Liver (tissue), 8 donors: ENCODE measurements at regions not wholly inside any gene's neighbourhood (a gene's known extent, or its start where the extent isn't known, plus 50 kb on each side); places are given as distances from the start of the nearest gene placed in this dataset.

ENCODE experiments used
- DNase-seq: peaks from one replicate; pipeline ENCODE4 v3.0.0-alpha.2; 2017; ENCODE audit warnings: low spot score
- H3K27ac ChIP-seq, 2 donors: one replicate each; pipeline ENCODE4 v1.7.0; 2013; ENCODE audit warnings: inconsistent platforms in 2 of 2, low read length in 2 of 2, control low read depth in 1 of 2, low read depth in 1 of 2, mild to moderate bottlenecking in 1 of 2
- H3K27me3 ChIP-seq, 4 donors: one replicate each; pipeline versions ENCODE4 v1.6.1 to v1.7.0; 2013; ENCODE audit warnings: low read length in 3 of 4, inconsistent platforms in 1 of 4, mild to moderate bottlenecking in 1 of 4, moderate library complexity in 1 of 4; ENCODE audit not compliant: control insufficient read depth in 4 of 4, insufficient read depth in 4 of 4
- H3K36me3 ChIP-seq, 4 donors: one replicate each; pipeline versions ENCODE4 v1.6.1 to v1.7.0; 2013; ENCODE audit warnings: low read length in 3 of 4, mild to moderate bottlenecking in 3 of 4, low read depth in 1 of 4, moderate library complexity in 1 of 4; ENCODE audit not compliant: control insufficient read depth in 4 of 4, insufficient read depth in 3 of 4
- H3K4me1 ChIP-seq, 4 donors: one replicate each; pipeline versions ENCODE4 v1.6.1 to v1.7.0; 2013; ENCODE audit warnings: low read length in 3 of 4, mild to moderate bottlenecking in 3 of 4, moderate library complexity in 1 of 4; ENCODE audit not compliant: control insufficient read depth in 4 of 4, insufficient read depth in 4 of 4
- H3K4me3 ChIP-seq, 3 donors: one replicate each; pipeline versions ENCODE4 v1.6.1 to v1.7.0; 2013; ENCODE audit warnings: low read length in 3 of 3, control low read depth in 1 of 3, low read depth in 1 of 3, mild to moderate bottlenecking in 1 of 3
- H3K9ac ChIP-seq, 2 donors: one replicate each; pipeline ENCODE4 v1.7.0; 2013; ENCODE audit warnings: low read length in 2 of 2, mild to moderate bottlenecking in 2 of 2, moderate library complexity in 2 of 2, control low read depth in 1 of 2, low read depth in 1 of 2
- H3K9me3 ChIP-seq, 4 donors: one replicate each; pipeline versions ENCODE4 v1.6.1 to v1.7.0; 2013; ENCODE audit warnings: low read length in 3 of 4; ENCODE audit not compliant: control insufficient read depth in 4 of 4
- ATF3 ChIP-seq: IDR thresholded peaks from 2 replicates; pipeline ENCODE4 v1.6.1; 2016; ENCODE audit warnings: antibody characterized with exemption
- CTCF ChIP-seq: fragments of 150-350 bp; IDR thresholded peaks from 2 replicates; pipeline ENCODE4 v1.5.1; 2017; ENCODE audit warnings: improper control_type of control experiment, low read depth, low read length; ENCODE audit not compliant: missing input control
- EGR1 ChIP-seq, 2 donors: IDR thresholded peaks; 2 replicates each; pipeline ENCODE4 v1.6.1; 2016 to 2018; ENCODE audit warnings: antibody characterized with exemption in 2 of 2, low read depth in 2 of 2
- FOXA1 ChIP-seq: IDR thresholded peaks from 2 replicates; pipeline ENCODE4 v1.6.1; 2016; ENCODE audit warnings: antibody characterized with exemption
- FOXA2 ChIP-seq: IDR thresholded peaks from 2 replicates; pipeline ENCODE4 v1.6.1; 2016; ENCODE audit warnings: antibody characterized with exemption
- GABPA ChIP-seq, 2 donors: IDR thresholded peaks in 1 of 2; conservative IDR thresholded peaks in 1 of 2; 2 replicates each; pipeline ENCODE4 v1.6.1; 2016; ENCODE audit warnings: antibody characterized with exemption in 2 of 2, mild to moderate bottlenecking in 1 of 2, moderate library complexity in 1 of 2
- HNF4A ChIP-seq, 2 donors: conservative IDR thresholded peaks; 2 replicates each; pipeline ENCODE4 v1.6.1; 2016; ENCODE audit warnings: antibody characterized with exemption in 2 of 2, mild to moderate bottlenecking in 2 of 2
- HNF4G ChIP-seq: IDR thresholded peaks from 2 replicates; pipeline ENCODE4 v1.6.1; 2016; ENCODE audit warnings: antibody characterized with exemption
- JUND ChIP-seq, 2 donors: IDR thresholded peaks; 2 replicates each; pipeline ENCODE4 v1.6.1; 2016; ENCODE audit warnings: antibody characterized with exemption in 2 of 2
- MAX ChIP-seq: IDR thresholded peaks from 2 replicates; pipeline ENCODE4 v1.6.1; 2016; ENCODE audit warnings: antibody characterized with exemption
- NR2F2 ChIP-seq: IDR thresholded peaks from 2 replicates; pipeline ENCODE4 v1.6.1; 2016; ENCODE audit warnings: antibody characterized with exemption
- RAD21 ChIP-seq, 2 donors: IDR thresholded peaks; 2 replicates each; pipeline ENCODE4 v1.6.1; 2016; ENCODE audit warnings: antibody characterized with exemption in 2 of 2, mild to moderate bottlenecking in 2 of 2
- REST ChIP-seq: IDR thresholded peaks from 2 replicates; pipeline ENCODE4 v1.6.1; 2016; ENCODE audit warnings: antibody characterized with exemption, mild to moderate bottlenecking
- RXRA ChIP-seq, 2 donors: IDR thresholded peaks; 2 replicates each; pipeline ENCODE4 v1.6.1; 2017 to 2018; ENCODE audit warnings: antibody characterized with exemption in 2 of 2, mild to moderate bottlenecking in 1 of 2
- SP1 ChIP-seq: IDR thresholded peaks from 2 replicates; pipeline ENCODE4 v1.6.1; 2018; ENCODE audit warnings: antibody characterized with exemption, mild to moderate bottlenecking
- YY1 ChIP-seq: IDR thresholded peaks from 2 replicates; pipeline ENCODE4 v1.6.1; 2016; ENCODE audit warnings: antibody characterized with exemption, mild to moderate bottlenecking
- ZBTB33 ChIP-seq: IDR thresholded peaks from 2 replicates; pipeline ENCODE4 v1.6.1; 2016; ENCODE audit warnings: antibody characterized with exemption
- WGBS: extraction: QIAGEN DNeasy Blood & Tissue Kit; methylation state at CpG from one replicate; pipeline ENCODE4 v1.1.7; 2013; 5-methylcytosine and 5-hydroxymethylcytosine counted together
- donor health status: healthy.
- donor health status: healthy.
- donor health status: healthy.
- donor health status: healthy.
- donor health status: healthy.

- Histone ChIP-seq H3K9me3 (no peaks in the 10 kb centered on the region), H3K27me3 (no peaks in the 10 kb centered on the region), H3K9ac (no peak overlapping the region), H3K4me1 (no peaks in the 10 kb centered on the region), H3K27ac (no peak overlapping the region), H3K4me3 (no peak overlapping the region), H3K36me3 (no peaks in the 10 kb centered on the region)
- no peak for DNase-seq
- no peak for TF ChIP-seq GABPA (IDR thresholded peaks at IDR 0.05 in 1 of 2, conservative IDR thresholded peaks at IDR 0.05 in 1 of 2)
- TF ChIP-seq RXRA (IDR thresholded peaks at IDR 0.05), result no peak
- TF ChIP-seq EGR1 (IDR thresholded peaks at IDR 0.05; ENCODE audit: low read depth in 2 of 2), result no peak
- TF ChIP-seq REST, result no peak
- TF ChIP-seq SP1, result no peak
- TF ChIP-seq FOXA1, result no peak
- no peak for TF ChIP-seq YY1
- no peak for TF ChIP-seq JUND (IDR thresholded peaks at IDR 0.05)
- no peak for TF ChIP-seq MAX
- WGBS, result 94% methylated on average over 2 of the region's 2 CpGs
Observed at GRCh38 chr11:127713226-127713625, 712.7 kb upstream of the KIRREL3 start.

GRCh38 chr11:127711748-127712147 is 711.2 kb upstream of the KIRREL3 start:
- H3K27ac ChIP-seq, result no peak overlapping the region
- H3K27me3 ChIP-seq, result no peaks in the 10 kb centered on the region
- H3K4me3 ChIP-seq, result no peak overlapping the region
- H3K36me3 ChIP-seq, result no peaks in the 10 kb centered on the region
- H3K4me1 ChIP-seq, result no peaks in the 10 kb centered on the region
- TF ChIP-seq ZBTB33 (no peak), HNF4G (no peak), NR2F2 (no peak), JUND (IDR thresholded peaks at IDR 0.05) (no peak), ATF3 (no peak), GABPA (IDR thresholded peaks at IDR 0.05 in 1 of 2, conservative IDR thresholded peaks at IDR 0.05 in 1 of 2) (no peak)
- WGBS, result 94% methylated on average over 6 of the region's 6 CpGs
- DNase-seq, result no peak
- H3K9ac ChIP-seq, result no peak overlapping the region
- no peaks in the 10 kb centered on the region for H3K9me3 ChIP-seq

- no peaks in the 10 kb centered on the region for H3K27me3 ChIP-seq
- DNase-seq, result no peak
- WGBS, result 88% methylated on average over 1 of the region's 1 CpG
- H3K9ac ChIP-seq, result no peak overlapping the region
- no peaks in the 10 kb centered on the region for H3K9me3 ChIP-seq
- H3K4me3 ChIP-seq, result no peak overlapping the region
- H3K27ac ChIP-seq, result no peak overlapping the region
- H3K36me3 ChIP-seq, result no peaks in the 10 kb centered on the region
- H3K4me1 ChIP-seq, result no peaks in the 10 kb centered on the region
- TF ChIP-seq CTCF (no peak), HNF4G (no peak), RAD21 (IDR thresholded peaks at IDR 0.05) (no peak), FOXA2 (no peak), GABPA (IDR thresholded peaks at IDR 0.05 in 1 of 2, conservative IDR thresholded peaks at IDR 0.05 in 1 of 2) (no peak), JUND (IDR thresholded peaks at IDR 0.05) (no peak), HNF4A (conservative IDR thresholded peaks at IDR 0.05) (no peak), FOXA1 (no peak), RXRA (IDR thresholded peaks at IDR 0.05) (no peak), REST (no peak)
Observed at GRCh38 chr11:127710831-127711230, 710.3 kb upstream of the KIRREL3 start.
